Left colon (tissue), 2 donors: ENCODE measurements at regions not wholly inside any gene's neighbourhood (a gene's known extent, or its start where the extent isn't known, plus 50 kb on each side); places are given as distances from the start of the nearest gene placed in this dataset.

ENCODE experiments used
- ATAC-seq: fragments of 200-7000 bp; cut with Tn5 transposase; one replicate; pipeline ENCODE4 v1.9.1; 2020; ENCODE audit warnings: mild to moderate bottlenecking, moderate library complexity
- DNase-seq, 2 donors: peaks; one replicate each; pipeline ENCODE4 v3.0.0-alpha.2; 2020
- intact Hi-C, 2 donors: fragments of 100-400 bp; cut with DNase I in 1 of 2; cut with micrococcal nuclease in 1 of 2; formaldehyde crosslinking; loops; one replicate each; pipeline versions ENCODE4 v1.11.2 to v1.14.0; 2022; cut with DNase I, micrococcal nuclease
- donor health status: DM: no; HTN: no; CAD: no.
- donor health status: DM: yes; HTN: yes; CAD: no.

DNA sequence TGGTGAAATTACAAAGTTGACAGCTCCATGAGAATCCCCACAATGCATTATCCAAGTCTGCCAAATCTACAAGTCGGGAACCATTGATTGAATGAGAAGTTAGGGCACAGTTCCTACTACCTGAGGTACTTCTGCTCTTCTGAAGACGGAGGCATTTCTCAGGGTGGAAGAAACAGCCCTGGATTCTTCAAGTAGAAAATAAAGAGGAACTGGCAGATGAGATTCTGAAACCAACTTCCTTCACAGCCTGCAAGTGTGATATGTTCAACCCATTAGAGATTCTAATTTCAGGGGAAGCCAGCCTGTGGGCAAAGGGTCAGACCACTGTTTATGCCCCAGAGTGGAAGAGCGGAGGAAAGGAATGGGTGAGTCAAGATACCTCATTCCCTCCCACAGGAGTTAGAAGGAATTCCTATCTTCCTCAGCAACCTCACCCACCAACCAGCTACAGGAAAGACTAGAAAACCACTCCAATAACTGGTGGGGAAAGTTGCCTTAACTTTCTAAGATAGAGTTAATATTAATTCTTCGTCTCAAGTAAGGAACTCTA is 50.5 kb upstream of the BMPER start:
- no peak for DNase-seq
- no peak for ATAC-seq
- intact Hi-C loops = no loop called here
